H9 (cell line): ENCODE measurements at regions not wholly inside any gene's neighbourhood (a gene's known extent, or its start where the extent isn't known, plus 50 kb on each side); places are given as distances from the start of the nearest gene placed in this dataset.

Experiments
- DNase-seq: peaks from one replicate; pipeline ENCODE4 v3.0.0-alpha.2; 2017
- H2AFZ ChIP-seq: one replicate; pipeline ENCODE4 v1.6.1; 2013; ENCODE audit warnings: mild to moderate bottlenecking, low read length, control low read depth, moderate library complexity
- H2AK5ac ChIP-seq: 2 replicates; pipeline ENCODE4 v1.6.1; 2013; ENCODE audit warnings: low read length, control low read depth, mixed read lengths; ENCODE audit not compliant: insufficient read length
- H2BK120ac ChIP-seq: one replicate; pipeline ENCODE4 v1.6.1; 2013; ENCODE audit warnings: low read depth, mild to moderate bottlenecking, low read length, control low read depth, inconsistent platforms; ENCODE audit not compliant: poor library complexity, severe bottlenecking
- H2BK12ac ChIP-seq: 2 replicates; pipeline ENCODE4 v1.6.1; 2013; ENCODE audit warnings: low read length, control low read depth, mixed read lengths, low read depth; ENCODE audit not compliant: insufficient read length
- H2BK15ac ChIP-seq: 2 replicates; pipeline ENCODE4 v1.6.1; 2013; ENCODE audit warnings: low read depth, low read length, control low read depth
- H2BK20ac ChIP-seq: one replicate; pipeline ENCODE4 v1.6.1; 2013; ENCODE audit warnings: low read depth, mild to moderate bottlenecking, low read length, control low read depth, inconsistent platforms; ENCODE audit not compliant: poor library complexity, severe bottlenecking
- H2BK5ac ChIP-seq: 2 replicates; pipeline ENCODE4 v1.6.1; 2013; ENCODE audit warnings: low read length, control low read depth, mixed read lengths; ENCODE audit not compliant: insufficient read length
- H3K14ac ChIP-seq: 2 replicates; pipeline ENCODE4 v1.6.1; 2013; ENCODE audit warnings: low read length, control low read depth; ENCODE audit not compliant: insufficient read depth
- H3K18ac ChIP-seq: 2 replicates; pipeline ENCODE4 v1.6.1; 2013; ENCODE audit warnings: low read depth, mild to moderate bottlenecking, mixed read lengths, low read length, control low read depth; ENCODE audit not compliant: insufficient read length
- H3K23ac ChIP-seq: 2 replicates; pipeline ENCODE4 v1.6.1; 2013; ENCODE audit warnings: low read length, control low read depth, mixed read lengths, low read depth; ENCODE audit not compliant: insufficient read length
- H3K23me2 ChIP-seq: 2 replicates; pipeline ENCODE4 v1.6.1; 2013; ENCODE audit warnings: low read depth, mild to moderate bottlenecking, mixed read lengths, low read length, control low read depth; ENCODE audit not compliant: insufficient read length, poor library complexity, severe bottlenecking
- H3K27ac ChIP-seq: 2 replicates; pipeline ENCODE4 v1.5.1; 2013; ENCODE audit warnings: low read length, control low read depth, mixed read lengths, low read depth; ENCODE audit not compliant: insufficient read length
- H3K27me3 ChIP-seq: 2 replicates; pipeline ENCODE4 v1.6.1; 2013; ENCODE audit warnings: low read length, control low read depth, inconsistent platforms; ENCODE audit not compliant: insufficient read depth
- H3K4ac ChIP-seq: 2 replicates; pipeline ENCODE4 v1.6.1; 2013; ENCODE audit warnings: low read depth, mild to moderate bottlenecking, control low read depth, inconsistent platforms, low read length, moderate library complexity
- H3K4me1 ChIP-seq: 2 replicates; pipeline ENCODE4 v1.6.1; 2013; ENCODE audit warnings: low read length, control low read depth, inconsistent platforms; ENCODE audit not compliant: insufficient read depth
- H3K4me2 ChIP-seq: 2 replicates; pipeline ENCODE4 v1.6.1; 2013; ENCODE audit warnings: low read length, control low read depth, mixed read lengths; ENCODE audit not compliant: insufficient read length, insufficient read depth
- H3K56ac ChIP-seq: 2 replicates; pipeline ENCODE4 v1.6.1; 2013; ENCODE audit warnings: low read depth, mild to moderate bottlenecking, mixed read lengths, low read length, control low read depth; ENCODE audit not compliant: insufficient read length
- H3K79me1 ChIP-seq: 2 replicates; pipeline ENCODE4 v1.6.1; 2013; ENCODE audit warnings: low read depth, mild to moderate bottlenecking, moderate library complexity, low read length, control low read depth, inconsistent platforms; ENCODE audit not compliant: insufficient read depth, poor library complexity, severe bottlenecking
- H3K79me2 ChIP-seq: 2 replicates; pipeline ENCODE4 v1.6.1; 2013; ENCODE audit warnings: low read length, control low read depth, inconsistent platforms; ENCODE audit not compliant: insufficient read depth
- H3K9ac ChIP-seq: 2 replicates; pipeline ENCODE4 v1.6.1; 2013; ENCODE audit warnings: low read length, control low read depth, mixed read lengths; ENCODE audit not compliant: insufficient read length; ENCODE audit errors: extremely low read depth
- H3K9me3 ChIP-seq: one replicate; pipeline ENCODE4 v1.6.1; 2013; ENCODE audit warnings: low read depth, low read length, inconsistent platforms; ENCODE audit not compliant: control insufficient read depth
- H3T11ph ChIP-seq: one replicate; pipeline ENCODE4 v1.6.1; 2013; ENCODE audit warnings: mild to moderate bottlenecking, low read length, control low read depth, inconsistent platforms
- H4K20me1 ChIP-seq: one replicate; pipeline ENCODE4 v1.6.1; 2013; ENCODE audit not compliant: control insufficient read depth, insufficient read length, insufficient read depth
- H4K5ac ChIP-seq: 2 replicates; pipeline ENCODE4 v1.6.1; 2013; ENCODE audit warnings: low read depth, mild to moderate bottlenecking, mixed read lengths, low read length, control low read depth; ENCODE audit not compliant: insufficient read length
- H4K8ac ChIP-seq: replicated peaks from 2 replicates; pipeline ENCODE4 v1.6.1; 2013; ENCODE audit warnings: low read length, control low read depth, mixed read lengths, low read depth; ENCODE audit not compliant: insufficient read length
- H4K91ac ChIP-seq: 2 replicates; pipeline ENCODE4 v1.6.1; 2013; ENCODE audit warnings: low read depth, mild to moderate bottlenecking, moderate library complexity, mixed read lengths, low read length, control low read depth; ENCODE audit not compliant: insufficient read length
- H3K27ac Mint-ChIP-seq, 3 experiments: 2 replicates in 2 of 3; 3 replicates in 1 of 3; pipeline ENCODE4 v1.8.0; 2020 to 2021; ENCODE audit warnings: mixed read lengths in 3 of 3, mild to moderate bottlenecking in 1 of 3, moderate library complexity in 1 of 3
- H3K27me3 Mint-ChIP-seq: 2 replicates; pipeline ENCODE4 v1.8.0; 2021; ENCODE audit warnings: low read depth, mild to moderate bottlenecking, moderate library complexity, mixed read lengths
- H3K36me3 Mint-ChIP-seq, 3 experiments: 2 replicates in 2 of 3; 3 replicates in 1 of 3; pipeline ENCODE4 v1.8.0; 2020 to 2021; ENCODE audit warnings: low read depth in 3 of 3, mixed read lengths in 3 of 3; ENCODE audit not compliant: insufficient read depth in 1 of 3
- H3K4me1 Mint-ChIP-seq, 2 experiments: 2 replicates each; pipeline ENCODE4 v1.8.0; 2020; ENCODE audit warnings: mixed read lengths in 2 of 2
- H3K4me3 Mint-ChIP-seq, 2 experiments: 2 replicates in 1 of 2; 3 replicates in 1 of 2; pipeline ENCODE4 v1.8.0; 2020 to 2021; ENCODE audit warnings: mild to moderate bottlenecking in 2 of 2, mixed read lengths in 2 of 2, moderate library complexity in 1 of 2
- H3K9me3 Mint-ChIP-seq, 2 experiments: 2 replicates in 1 of 2; 3 replicates in 1 of 2; pipeline ENCODE4 v1.8.0; 2020; ENCODE audit warnings: mild to moderate bottlenecking in 2 of 2, mixed read lengths in 2 of 2, moderate library complexity in 1 of 2
- CTCF ChIP-seq: fragments of 200-600 bp; sonication (generic); conservative IDR thresholded peaks from 3 replicates; pipeline ENCODE4 v1.8.0; 2021; ENCODE audit warnings: antibody characterized with exemption, mild to moderate bottlenecking
- WGBS: extraction: QIAGEN DNeasy Blood & Tissue Kit; methylation state at CpG from one replicate; pipeline ENCODE4 v1.1.7; 2013; ENCODE audit warnings: missing lambda C conversion rate, low lambda C conversion rate, mixed read lengths; ENCODE audit not compliant: insufficient read length; ENCODE audit errors: extremely low coverage; 5-methylcytosine and 5-hydroxymethylcytosine counted together

GRCh38 chr7:68256295-68256694 is 1259.7 kb downstream of the TYW1 start:
- H3K79me2 ChIP-seq = no peaks in the 10 kb centered on the region
- no peaks in the 10 kb centered on the region for H3K79me1 ChIP-seq
- H3K14ac ChIP-seq = no peak overlapping the region
- no peaks in the 10 kb centered on the region for H3K27me3 ChIP-seq
- no peak overlapping the region for H4K5ac ChIP-seq
- no peak overlapping the region for H4K91ac ChIP-seq
- peak overlapping the region in 1 of 3 experiments; percentile 5; a peak in 2 of 7 replicates for H3K27ac Mint-ChIP-seq
- no peak overlapping the region for H2BK120ac ChIP-seq
- no peak overlapping the region for H3T11ph ChIP-seq
- no peak overlapping the region for H3K9ac ChIP-seq
- peaks cover 4 to 14% (median 13%) of the 10 kb centered on the region in 3 experiments; a peak in 6 of 7 replicates for H3K36me3 Mint-ChIP-seq
- H3K9me3 ChIP-seq = no peaks in the 10 kb centered on the region
- H4K8ac ChIP-seq = no peak overlapping the region
- H3K9me3 Mint-ChIP-seq = peaks cover 8 to 17% of the 10 kb centered on the region in 2 experiments
- no peak overlapping the region for H3K56ac ChIP-seq
- H3K4me1 ChIP-seq = no peaks in the 10 kb centered on the region
- H2AK5ac ChIP-seq = no peak overlapping the region
- no peak overlapping the region for H3K4me3 Mint-ChIP-seq
- no peak overlapping the region for H2AFZ ChIP-seq
- DNase-seq = no peak
- no peak overlapping the region for H3K4me2 ChIP-seq
- no CpG with 5 or more reads among the region's 2 CpGs for WGBS
- H4K20me1 ChIP-seq = no peaks in the 10 kb centered on the region
- H3K23me2 ChIP-seq = no peaks in the 10 kb centered on the region
- no peak overlapping the region for H3K27ac ChIP-seq
- no peak overlapping the region for H2BK20ac ChIP-seq
- peaks cover 7 to 24% of the 10 kb centered on the region in 2 experiments for H3K4me1 Mint-ChIP-seq
- H2BK12ac ChIP-seq = no peak overlapping the region
- no peak for TF ChIP-seq CTCF
- H2BK5ac ChIP-seq = no peak overlapping the region
- H3K23ac ChIP-seq = no peak overlapping the region
- peaks cover 8% of the 10 kb centered on the region for H3K27me3 Mint-ChIP-seq
- H3K4ac ChIP-seq = no peak overlapping the region
- H3K18ac ChIP-seq = no peak overlapping the region
- no peak overlapping the region for H2BK15ac ChIP-seq
